Muscle layer of colon (tissue), 2 donors: ENCODE measurements at regions not wholly inside any gene's neighbourhood (a gene's known extent, or its start where the extent isn't known, plus 50 kb on each side); places are given as distances from the start of the nearest gene placed in this dataset.

ENCODE experiments used
- H3K27ac ChIP-seq: one replicate; pipeline ENCODE4 v1.7.0; 2013; ENCODE audit warnings: low read depth, mild to moderate bottlenecking, low read length, moderate library complexity
- H3K27me3 ChIP-seq, 2 donors: one replicate each; pipeline ENCODE4 v1.7.0; 2013; ENCODE audit warnings: low read length in 2 of 2, mild to moderate bottlenecking in 2 of 2; ENCODE audit not compliant: insufficient read depth in 2 of 2, control insufficient read depth in 1 of 2
- H3K36me3 ChIP-seq: one replicate; pipeline ENCODE4 v1.7.0; 2013; ENCODE audit warnings: mild to moderate bottlenecking, low read length; ENCODE audit not compliant: insufficient read depth
- H3K4me1 ChIP-seq: one replicate; pipeline ENCODE4 v1.7.0; 2013; ENCODE audit warnings: mild to moderate bottlenecking, low read length; ENCODE audit not compliant: insufficient read depth
- H3K4me3 ChIP-seq, 2 donors: one replicate each; pipeline ENCODE4 v1.7.0; 2013; ENCODE audit warnings: low read length in 2 of 2, low read depth in 1 of 2, mild to moderate bottlenecking in 1 of 2, moderate library complexity in 1 of 2
- H3K9ac ChIP-seq: one replicate; pipeline ENCODE4 v1.7.0; 2013; ENCODE audit warnings: low read length
- H3K9me3 ChIP-seq: one replicate; pipeline ENCODE4 v1.7.0; 2013; ENCODE audit warnings: mild to moderate bottlenecking, low read length
- donor health status: abdominal sarcoma.
- donor health status: Adenocarcinoma of cecum.

- H3K27ac ChIP-seq, result no peak overlapping the region
- no peaks in the 10 kb centered on the region for H3K9me3 ChIP-seq
- no peaks in the 10 kb centered on the region for H3K36me3 ChIP-seq
- no peaks in the 10 kb centered on the region for H3K27me3 ChIP-seq
- H3K4me3 ChIP-seq, result no peak overlapping the region
- no peaks in the 10 kb centered on the region for H3K4me1 ChIP-seq
- H3K9ac ChIP-seq, result no peak overlapping the region
Observed at GRCh38 chr11:110791621-110792020, 79.4 kb upstream of the ARHGAP20 start.

- Histone ChIP-seq H3K36me3 (no peaks in the 10 kb centered on the region), H3K9me3 (no peaks in the 10 kb centered on the region), H3K4me1 (no peaks in the 10 kb centered on the region), H3K27ac (no peak overlapping the region), H3K9ac (no peak overlapping the region), H3K4me3 (no peak overlapping the region), H3K27me3 (no peaks in the 10 kb centered on the region)
Observed at GRCh38 chr11:110787680-110788079, 75.4 kb upstream of the ARHGAP20 start.

DNA sequence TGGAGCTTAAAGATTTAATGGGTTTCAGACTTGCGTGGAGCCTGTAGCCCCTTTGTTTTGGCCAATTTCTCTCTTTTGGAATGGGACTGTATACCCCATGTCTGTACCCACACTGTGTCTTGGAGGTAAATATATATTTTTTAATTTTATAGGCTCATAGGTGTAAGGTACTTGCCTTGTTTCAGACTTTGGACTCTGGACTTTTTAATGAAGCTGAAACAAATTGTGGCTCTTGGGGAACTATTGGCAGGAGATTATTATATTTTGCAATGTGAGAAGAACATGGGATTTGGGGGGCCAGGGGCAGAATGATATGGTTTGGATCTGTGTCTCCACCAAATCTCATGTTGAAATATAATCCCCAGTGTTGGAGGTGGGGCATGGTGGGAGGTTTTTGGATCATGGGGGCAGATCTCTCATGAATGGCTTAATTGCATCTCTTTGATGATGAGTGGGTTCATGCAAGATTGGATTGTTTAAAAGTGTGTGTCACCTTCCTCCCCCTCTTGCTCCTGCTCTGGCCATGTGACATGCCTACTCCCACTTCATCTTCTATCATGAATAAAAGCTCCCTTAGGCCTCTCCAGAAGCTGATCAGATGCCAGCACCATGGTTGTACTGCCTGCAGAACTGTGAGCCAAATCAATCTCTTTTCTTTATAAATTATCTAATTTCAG lies 74.1 kb upstream of the ARHGAP20 start:
- Histone ChIP-seq H3K4me3 (no peak overlapping the region), H3K36me3 (no peaks in the 10 kb centered on the region), H3K9ac (no peak overlapping the region), H3K4me1 (no peaks in the 10 kb centered on the region), H3K27me3 (no peaks in the 10 kb centered on the region), H3K9me3 (no peaks in the 10 kb centered on the region), H3K27ac (no peak overlapping the region)

DNA sequence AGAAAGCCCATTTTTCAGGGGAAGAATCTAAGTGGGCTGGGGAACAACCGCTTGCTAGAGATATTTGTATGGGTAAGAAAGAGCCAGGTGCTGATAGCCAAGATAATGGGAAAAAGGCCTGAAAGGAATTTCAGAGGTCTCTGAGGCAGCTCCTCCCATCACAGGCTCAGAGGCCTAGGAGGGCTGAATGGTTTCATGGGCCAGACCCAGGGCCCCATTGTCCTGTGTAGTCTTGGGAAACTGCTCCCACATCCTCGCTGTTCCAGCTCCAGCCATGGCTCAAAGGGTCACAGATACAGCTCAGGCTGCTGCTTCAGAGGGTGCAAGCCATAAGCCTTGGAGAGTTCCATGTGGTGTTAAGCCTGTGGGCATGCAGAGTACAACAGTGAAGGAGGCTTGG lies 73.2 kb upstream of the ARHGAP20 start:
- Histone ChIP-seq H3K4me3 (no peak overlapping the region), H3K9me3 (no peaks in the 10 kb centered on the region), H3K27me3 (no peaks in the 10 kb centered on the region), H3K9ac (no peak overlapping the region), H3K4me1 (no peaks in the 10 kb centered on the region), H3K27ac (no peak overlapping the region), H3K36me3 (no peaks in the 10 kb centered on the region)

DNA sequence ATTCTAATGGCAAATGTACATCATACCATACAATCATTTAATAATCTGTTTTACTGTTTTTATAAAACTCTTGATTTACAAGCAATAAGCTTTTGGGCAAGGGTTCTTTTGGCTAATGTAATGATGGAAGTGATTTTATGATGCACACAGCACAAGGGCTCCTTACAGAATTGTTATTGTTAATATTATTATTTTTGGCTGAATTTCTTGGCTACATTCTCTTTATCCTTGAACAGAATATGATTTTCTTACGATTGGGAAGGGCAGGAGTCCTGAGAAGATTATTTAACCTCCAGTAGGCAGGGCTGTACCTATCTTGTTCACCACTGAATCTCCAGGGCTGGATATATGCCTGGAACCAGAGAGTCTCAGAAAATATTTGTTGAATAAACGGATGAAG lies 70.4 kb upstream of the ARHGAP20 start:
- H3K4me1 ChIP-seq, result peaks cover 14% of the 10 kb centered on the region
- no peaks in the 10 kb centered on the region for H3K9me3 ChIP-seq
- H3K36me3 ChIP-seq, result no peaks in the 10 kb centered on the region
- no peak overlapping the region for H3K9ac ChIP-seq
- H3K4me3 ChIP-seq, result no peak overlapping the region
- no peak overlapping the region for H3K27ac ChIP-seq
- no peaks in the 10 kb centered on the region for H3K27me3 ChIP-seq

- Histone ChIP-seq H3K9me3 (no peaks in the 10 kb centered on the region), H3K4me3 (no peak overlapping the region), H3K9ac (no peak overlapping the region), H3K27me3 (no peaks in the 10 kb centered on the region), H3K27ac (no peak overlapping the region), H3K4me1 (peaks cover 16% of the 10 kb centered on the region), H3K36me3 (no peaks in the 10 kb centered on the region)
Observed at GRCh38 chr11:110779108-110779507, 66.9 kb upstream of the ARHGAP20 start.

GRCh38 chr11:110778343-110778742 lies 66.1 kb upstream of the ARHGAP20 start:
- no peak overlapping the region for H3K27ac ChIP-seq
- no peak overlapping the region for H3K9ac ChIP-seq
- no peaks in the 10 kb centered on the region for H3K36me3 ChIP-seq
- H3K4me1 ChIP-seq, result peaks cover 16% of the 10 kb centered on the region
- no peaks in the 10 kb centered on the region for H3K9me3 ChIP-seq
- H3K27me3 ChIP-seq, result no peaks in the 10 kb centered on the region
- H3K4me3 ChIP-seq, result no peak overlapping the region

GRCh38 chr11:110777775-110778174 lies 65.5 kb upstream of the ARHGAP20 start:
- Histone ChIP-seq H3K4me1 (peaks cover 16% of the 10 kb centered on the region), H3K4me3 (no peak overlapping the region), H3K9ac (no peak overlapping the region), H3K27me3 (no peaks in the 10 kb centered on the region), H3K9me3 (no peaks in the 10 kb centered on the region), H3K36me3 (no peaks in the 10 kb centered on the region), H3K27ac (no peak overlapping the region)

GRCh38 chr11:110776081-110776480 lies 63.8 kb upstream of the ARHGAP20 start:
- Histone ChIP-seq H3K36me3 (no peaks in the 10 kb centered on the region), H3K27ac (no peak overlapping the region), H3K9me3 (no peaks in the 10 kb centered on the region)

DNA sequence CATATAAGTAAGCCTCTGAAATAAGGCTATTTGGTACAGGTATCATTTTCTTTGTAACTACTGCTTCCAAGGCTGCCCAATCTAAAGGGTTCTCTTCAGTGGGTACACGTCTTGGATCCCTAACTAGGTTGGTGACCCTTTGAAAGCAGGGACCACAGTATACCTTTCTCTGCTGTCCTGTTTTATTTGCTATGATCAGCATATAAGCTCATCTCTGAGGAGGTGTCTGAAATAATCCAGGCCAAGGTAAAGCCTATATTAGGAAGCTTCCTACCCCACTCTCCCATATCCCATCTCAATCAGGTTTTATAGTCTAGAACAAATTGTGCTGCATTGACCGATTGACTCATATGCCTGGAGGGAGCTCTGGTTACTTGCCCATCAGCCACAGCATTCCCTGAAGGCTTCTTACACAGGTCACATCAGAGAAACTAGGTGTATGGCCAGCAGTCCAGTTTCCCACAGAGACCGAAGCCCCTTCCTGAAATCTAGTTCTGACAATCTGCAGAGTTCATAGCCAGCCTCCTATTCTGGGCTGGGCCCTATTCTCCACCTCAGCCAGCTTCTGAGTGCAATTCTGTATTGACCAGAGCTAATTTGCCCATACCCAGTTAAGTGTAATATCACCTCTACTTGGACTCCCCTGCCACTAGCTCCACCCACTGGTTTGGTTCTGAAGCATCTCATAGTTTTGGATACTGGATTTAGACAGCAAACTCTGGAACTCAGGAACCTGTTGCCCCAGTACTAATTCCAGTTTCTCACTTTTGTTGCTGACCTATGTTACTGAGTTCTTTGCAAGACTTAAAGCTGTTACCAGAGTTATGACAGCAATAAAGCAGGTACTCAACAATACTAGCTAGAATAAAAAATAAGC lies 62.1 kb upstream of the ARHGAP20 start:
- Histone ChIP-seq H3K27ac (no peak overlapping the region), H3K4me3 (no peak overlapping the region)

More at GRCh38 chr11:110776081-110776480, 63.8 kb upstream of the ARHGAP20 start:
- no peak overlapping the region for H3K9ac ChIP-seq
- H3K4me3 ChIP-seq, result no peak overlapping the region
- no peaks in the 10 kb centered on the region for H3K27me3 ChIP-seq
- H3K4me1 ChIP-seq, result peaks cover 16% of the 10 kb centered on the region

DNA sequence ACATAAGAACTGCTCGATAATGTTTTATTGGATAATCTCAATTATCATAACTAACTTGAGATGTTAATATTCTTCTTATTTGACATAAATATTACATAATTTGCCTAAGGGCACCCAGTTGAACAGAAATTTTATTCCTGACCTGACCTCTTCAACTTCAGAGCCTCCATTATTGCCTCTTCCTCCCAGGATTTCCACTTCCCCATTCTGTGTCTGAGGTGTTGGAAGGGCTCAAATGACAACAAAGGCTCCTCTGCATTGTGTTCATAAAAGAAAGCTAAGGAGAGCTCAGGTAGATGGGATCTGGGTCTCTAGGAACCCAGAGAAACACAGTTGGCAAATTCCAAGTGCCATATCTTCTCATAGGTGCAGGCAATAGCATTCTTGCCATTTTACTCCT lies 61.2 kb upstream of the ARHGAP20 start:
- Histone ChIP-seq H3K4me1 (peaks cover 10% of the 10 kb centered on the region), H3K9me3 (no peaks in the 10 kb centered on the region), H3K9ac (no peak overlapping the region), H3K27ac (no peak overlapping the region), H3K36me3 (no peaks in the 10 kb centered on the region), H3K27me3 (no peaks in the 10 kb centered on the region), H3K4me3 (no peak overlapping the region)

More for the DNA sequence above, 62.1 kb upstream of the ARHGAP20 start:
- Histone ChIP-seq H3K4me1 (peaks cover 16% of the 10 kb centered on the region), H3K36me3 (no peaks in the 10 kb centered on the region), H3K9ac (no peak overlapping the region), H3K27me3 (no peaks in the 10 kb centered on the region), H3K9me3 (no peaks in the 10 kb centered on the region)
